Heart right ventricle (tissue), 16 donors: ENCODE measurements at regions not wholly inside any gene's neighbourhood (a gene's known extent, or its start where the extent isn't known, plus 50 kb on each side); places are given as distances from the start of the nearest gene placed in this dataset.

Source experiments
- ATAC-seq, 8 donors: fragments of 200-7000 bp; cut with Tn5 transposase; one replicate each; pipeline ENCODE4 v1.9.1; 2020; ENCODE audit warnings: mild to moderate bottlenecking in 8 of 8, moderate library complexity in 8 of 8, moderate number of reproducible peaks in 1 of 8
- DNase-seq, 2 donors: peaks; one replicate each; pipeline ENCODE4 v3.0.0-alpha.2; 2020
- H3K27ac ChIP-seq, 10 donors: fragments of 200-600 bp; sonication (generic) in 2 of 10; one replicate each; pipeline versions ENCODE4 v1.5.0 to v1.8.0; 2020 to 2022; ENCODE audit warnings: mild to moderate bottlenecking in 3 of 10
- H3K27me3 ChIP-seq, 7 donors: fragments of 200-600 bp; one replicate each; pipeline ENCODE4 v1.8.0; 2021 to 2022; ENCODE audit warnings: mild to moderate bottlenecking in 2 of 7
- H3K36me3 ChIP-seq, 9 donors: fragments of 200-600 bp; sonication (generic) in 1 of 9; one replicate each; pipeline versions ENCODE4 v1.5.0 to v1.8.0; 2020 to 2022; ENCODE audit warnings: mild to moderate bottlenecking in 2 of 9
- H3K4me1 ChIP-seq, 9 donors: fragments of 200-600 bp; sonication (generic) in 1 of 9; one replicate each; pipeline versions ENCODE4 v1.5.0 to v1.8.0; 2020 to 2022; ENCODE audit warnings: mild to moderate bottlenecking in 4 of 9
- H3K4me3 ChIP-seq, 10 donors: fragments of 200-600 bp; sonication (generic) in 2 of 10; one replicate each; pipeline versions ENCODE4 v1.5.0 to v1.8.0; 2020 to 2022; ENCODE audit warnings: mild to moderate bottlenecking in 7 of 10, moderate library complexity in 2 of 10
- H3K9me3 ChIP-seq, 11 donors: fragments of 200-600 bp in 10 of 11; sonication (generic) in 2 of 11; one replicate each; pipeline versions ENCODE4 v1.5.0 to v1.8.0; 2013 to 2022; ENCODE audit warnings: mild to moderate bottlenecking in 2 of 11, control low read depth in 1 of 11, moderate library complexity in 1 of 11
- CTCF ChIP-seq, 9 donors: fragments of 200-600 bp; sonication (generic) in 2 of 9; IDR thresholded peaks; one replicate each; pipeline versions ENCODE4 v1.5.0 to v1.8.0; 2021 to 2022; ENCODE audit warnings: antibody characterized with exemption in 9 of 9, mild to moderate bottlenecking in 5 of 9, moderate library complexity in 1 of 9
- WGBS, 2 donors: extraction: QIAGEN DNeasy Blood & Tissue Kit; methylation state at CpG; one replicate each; pipeline ENCODE4 v1.1.7; 2013; ENCODE audit warnings: inconsistent platforms in 1 of 2; 5-methylcytosine and 5-hydroxymethylcytosine counted together
- intact Hi-C, 10 donors: fragments of 100-400 bp; cut with DNase I; formaldehyde crosslinking; loops; one replicate each; pipeline versions ENCODE4 v1.11.1 to v1.14.2; 2022
- donor health status: Arrhythmogenic right ventricular cardiomyopathy.
- donor health status: ischemic (EF 13 %, LVEDD 7.1; RV severe dilation, severe dysfunction).
- donor health status: healthy with polysubstance abuse.
- donor health status: DM: no; HTN: yes; CAD: no.
- donor health status: DM: no; HTN: no; CAD: no.
- donor health status: ischemic (EF 25% LVEDD 6.9; RV normal size, moderate dysfunction).
- donor health status: ischemic (EF 25% LVEDD 5.7; RV mildly dilated, moderate dysfunction).
- donor health status: healthy.
- donor health status: DM: yes; HTN: yes; CAD: no.
- donor health status: Ischemic cardiomyopathy.
- donor health status: ischemic (EF 35%, LVEDD 5.7; RV mildly dilated, moderate dysfunction).
- donor health status: nonischemic (EF 11% LVEDD 7.7; RV severe dilation, severe dysfunction).
- donor health status: DM: yes; HTN: yes; CAD: no.
- donor health status: PGD.
- donor health status: ischemic (EF 29% LVEDD 5.4; RV normal size, mild dysfunction).
- donor health status: nonischemic (EF 23%, LVEDD 6.1; RV moderate dilation, normal function).

DNA sequence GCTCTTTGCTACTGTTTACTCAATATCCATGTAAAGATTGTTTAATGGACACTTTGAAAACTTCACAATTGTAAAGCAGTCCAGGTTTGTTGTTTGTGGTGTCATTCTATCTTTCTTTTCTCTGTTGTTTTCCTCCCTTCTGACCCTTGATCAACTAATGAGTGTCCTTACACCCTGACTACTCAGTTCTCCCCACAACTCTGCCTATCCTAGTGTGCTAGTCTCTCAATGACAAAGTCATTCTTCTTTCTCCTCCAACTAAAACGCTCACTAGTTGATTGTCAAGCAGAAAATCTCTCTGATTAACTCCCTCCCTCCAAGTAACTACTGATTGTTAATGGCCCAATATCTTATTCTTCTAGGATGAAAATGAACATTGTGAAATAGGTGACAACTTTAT lies 148.5 kb upstream of the FBXO33 start:
- intact Hi-C loops: no loop called here
- Histone ChIP-seq H3K4me1 (no peaks in the 10 kb centered on the region), H3K4me3 (no peak overlapping the region), H3K36me3 (no peaks in the 10 kb centered on the region), H3K9me3 (peaks cover 0 to 12% (median 2%) of the 10 kb centered on the region in 11 donors), H3K27me3 (no peaks in the 10 kb centered on the region), H3K27ac (no peak overlapping the region)
- 44 to 50% methylated on average over 1 of the region's 1 CpG for WGBS, 2 donors
- DNase-seq: no peak
- no peak for ATAC-seq
- no peak for TF ChIP-seq CTCF (IDR thresholded peaks at IDR 0.05)

GRCh38 chr14:39576736-39577135 lies 144.5 kb upstream of the FBXO33 start:
- DNase-seq (no peak), ATAC-seq (no peak)
- Histone ChIP-seq H3K4me3 (no peak overlapping the region), H3K4me1 (no peaks in the 10 kb centered on the region), H3K36me3 (no peaks in the 10 kb centered on the region), H3K27me3 (no peaks in the 10 kb centered on the region), H3K27ac (no peak overlapping the region), H3K9me3 (peaks cover 0 to 42% (median 11%) of the 10 kb centered on the region in 11 donors)
- 90 to 96% methylated on average over 1 of the region's 1 CpG for WGBS, 2 donors
- no peak for TF ChIP-seq CTCF (IDR thresholded peaks at IDR 0.05)
- intact Hi-C loops: no loop called here

GRCh38 chr14:39576258-39576657 lies 144.0 kb upstream of the FBXO33 start:
- TF ChIP-seq CTCF (IDR thresholded peaks at IDR 0.05): no peak

GRCh38 chr14:39568809-39569538 lies 136.7 kb upstream of the FBXO33 start:
- DNase-seq: no peak
- no peak for ATAC-seq
- no peak overlapping the region for H3K4me3 ChIP-seq
- no peak for TF ChIP-seq CTCF (IDR thresholded peaks at IDR 0.05)
- no peaks in the 10 kb centered on the region for H3K36me3 ChIP-seq
- peaks cover 0 to 6% (median 0%) of the 10 kb centered on the region in 9 donors for H3K4me1 ChIP-seq
- no peak overlapping the region for H3K27ac ChIP-seq
- peaks cover 0 to 23% (median 0%) of the 10 kb centered on the region in 11 donors for H3K9me3 ChIP-seq
- WGBS, 2 donors: 24 to 26% methylated on average over 4 of the region's 4 CpGs
- no peaks in the 10 kb centered on the region for H3K27me3 ChIP-seq
- intact Hi-C loops: no loop called here

More at GRCh38 chr14:39576258-39576657, 144.0 kb upstream of the FBXO33 start:
- Histone ChIP-seq H3K4me1 (no peaks in the 10 kb centered on the region), H3K27me3 (no peaks in the 10 kb centered on the region), H3K27ac (no peak overlapping the region), H3K9me3 (peaks cover 0 to 46% (median 11%) of the 10 kb centered on the region in 11 donors), H3K36me3 (no peaks in the 10 kb centered on the region), H3K4me3 (no peak overlapping the region)
- ATAC-seq (no peak), DNase-seq (no peak)
- intact Hi-C loops: no loop called here
